Kidney (tissue), 13 donors: ENCODE measurements at regions not wholly inside any gene's neighbourhood (a gene's known extent, or its start where the extent isn't known, plus 50 kb on each side); places are given as distances from the start of the nearest gene placed in this dataset.

Experiments
- DNase-seq, 5 donors: peaks; one replicate each; pipeline ENCODE4 v3.0.0-alpha.2; 2013 to 2020
- FAIRE-seq: peaks from 2 replicates; lab custom pipeline; 2012; peaks lifted over from hg19 to GRCh38; lab: Jason Lieb, UNC
- H3K27ac ChIP-seq, 2 donors: one replicate each; pipeline ENCODE4 v1.7.0; 2013; ENCODE audit warnings: low read depth in 2 of 2, low read length in 2 of 2, inconsistent platforms in 1 of 2
- H3K27me3 ChIP-seq: one replicate; pipeline ENCODE4 v1.7.1; 2013; ENCODE audit warnings: low read length, inconsistent platforms; ENCODE audit not compliant: control insufficient read depth, insufficient read depth
- H3K36me3 ChIP-seq, 3 donors: one replicate each; pipeline versions ENCODE4 v1.7.0 to v1.7.1; 2013; ENCODE audit warnings: low read length in 3 of 3, control low read depth in 1 of 3, inconsistent platforms in 1 of 3; ENCODE audit not compliant: insufficient read depth in 3 of 3, control insufficient read depth in 2 of 3
- H3K4me1 ChIP-seq, 3 donors: one replicate each; pipeline versions ENCODE4 v1.7.0 to v1.7.1; 2013; ENCODE audit warnings: low read length in 3 of 3, inconsistent platforms in 1 of 3, low read depth in 1 of 3; ENCODE audit not compliant: control insufficient read depth in 2 of 3, insufficient read depth in 2 of 3
- H3K4me3 ChIP-seq, 3 donors: one replicate each; pipeline versions ENCODE4 v1.7.0 to v1.8.1; 2013; ENCODE audit warnings: low read length in 3 of 3, control low read depth in 1 of 3, inconsistent platforms in 1 of 3
- H3K9ac ChIP-seq, 3 donors: one replicate each; pipeline versions ENCODE4 v1.7.0 to v1.7.1; 2013; ENCODE audit warnings: low read length in 3 of 3, control low read depth in 1 of 3, inconsistent platforms in 1 of 3
- H3K9me3 ChIP-seq, 3 donors: one replicate each; pipeline versions ENCODE4 v1.7.0 to v1.7.1; 2013; ENCODE audit warnings: low read length in 3 of 3, control low read depth in 1 of 3, inconsistent platforms in 1 of 3; ENCODE audit not compliant: control insufficient read depth in 2 of 3, insufficient read depth in 1 of 3
- intact Hi-C: fragments of 100-400 bp; cut with DNase I; formaldehyde crosslinking; loops from one replicate; pipeline ENCODE4 v1.11.1; 2022
- TF ChIP-seq, protein P1 (sequence below): IDR thresholded peaks from 3 replicates; pipeline ENCODE4 v1.5.1; 2012; ENCODE audit warnings: mild to moderate bottlenecking, moderate library complexity, borderline replicate concordance; ENCODE audit not compliant: insufficient read depth; ENCODE audit errors: extremely low read depth
- donor health status: control.
- donor health status: control.
- donor health status: control.
- donor health status: control.
- donor health status: control.
- donor health status: DM: yes; HTN: yes; CAD: no.
- donor health status: Normal renal cell carcinoma (clear cell type).

DNA sequence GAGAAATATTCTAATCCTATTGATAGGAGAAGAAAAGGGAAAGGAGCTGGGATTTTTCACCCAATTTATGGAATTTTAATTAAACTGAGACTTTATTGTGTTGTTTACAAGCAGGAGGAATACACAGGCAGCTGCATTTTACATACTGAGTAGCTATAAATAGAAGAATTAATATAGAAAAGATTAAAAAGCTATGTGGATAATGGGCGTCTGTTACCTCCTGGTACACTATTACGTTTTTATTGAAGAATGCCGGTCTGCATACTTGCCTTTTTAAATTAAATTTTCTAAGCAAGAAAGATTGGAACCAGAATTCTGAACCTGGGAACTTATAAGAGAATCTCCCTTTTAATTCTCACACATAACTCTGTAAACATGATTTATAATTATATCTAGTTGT, 52.1 kb upstream of the CACHD1 start:
- Histone ChIP-seq H3K9me3 (no peaks in the 10 kb centered on the region), H3K36me3 (no peaks in the 10 kb centered on the region), H3K4me1 (no peaks in the 10 kb centered on the region), H3K27me3 (no peaks in the 10 kb centered on the region), H3K27ac (no peak overlapping the region), H3K4me3 (no peak overlapping the region), H3K9ac (no peak overlapping the region)
- intact Hi-C loops, result no loop called here
- DNase-seq (no peak), FAIRE-seq (no peak)
- TF ChIP-seq, protein P1, sequence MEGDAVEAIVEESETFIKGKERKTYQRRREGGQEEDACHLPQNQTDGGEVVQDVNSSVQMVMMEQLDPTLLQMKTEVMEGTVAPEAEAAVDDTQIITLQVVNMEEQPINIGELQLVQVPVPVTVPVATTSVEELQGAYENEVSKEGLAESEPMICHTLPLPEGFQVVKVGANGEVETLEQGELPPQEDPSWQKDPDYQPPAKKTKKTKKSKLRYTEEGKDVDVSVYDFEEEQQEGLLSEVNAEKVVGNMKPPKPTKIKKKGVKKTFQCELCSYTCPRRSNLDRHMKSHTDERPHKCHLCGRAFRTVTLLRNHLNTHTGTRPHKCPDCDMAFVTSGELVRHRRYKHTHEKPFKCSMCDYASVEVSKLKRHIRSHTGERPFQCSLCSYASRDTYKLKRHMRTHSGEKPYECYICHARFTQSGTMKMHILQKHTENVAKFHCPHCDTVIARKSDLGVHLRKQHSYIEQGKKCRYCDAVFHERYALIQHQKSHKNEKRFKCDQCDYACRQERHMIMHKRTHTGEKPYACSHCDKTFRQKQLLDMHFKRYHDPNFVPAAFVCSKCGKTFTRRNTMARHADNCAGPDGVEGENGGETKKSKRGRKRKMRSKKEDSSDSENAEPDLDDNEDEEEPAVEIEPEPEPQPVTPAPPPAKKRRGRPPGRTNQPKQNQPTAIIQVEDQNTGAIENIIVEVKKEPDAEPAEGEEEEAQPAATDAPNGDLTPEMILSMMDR, result no peak
